A549 (cell line): ENCODE measurements at regions not wholly inside any gene's neighbourhood (a gene's known extent, or its start where the extent isn't known, plus 50 kb on each side); places are given as distances from the start of the nearest gene placed in this dataset.

ENCODE experiments used
- ATAC-seq, 2 experiments: fragments of 200-7000 bp in 1 of 2; fragments of >200 bp in 1 of 2; cut with Nextera tagmentation in 1 of 2; cut with Tn5 transposase in 1 of 2; 3 replicates each; pipeline versions ENCODE4 v1.8.0 to v1.9.1; 2018 to 2020; ENCODE audit warnings: mild to moderate bottlenecking in 1 of 2, moderate library complexity in 1 of 2
- CTCF ChIA-PET: fragments of 300-600 bp; sonication (Branson Sonifier 250); formaldehyde crosslinking; extraction: SDS; loops from one replicate; lab custom pipeline; 2021; ENCODE audit warnings: antibody characterized with exemption, inconsistent platforms; lab: Yijun Ruan, JAX
- POLR2A ChIA-PET: fragments of 350-600 bp; formaldehyde crosslinking; extraction: SDS; loops from one replicate; lab custom pipeline; 2021; ENCODE audit warnings: antibody characterized with exemption, inconsistent platforms; lab: Yijun Ruan, JAX
- DNase-seq, 2 experiments: peaks; one replicate each; pipeline versions ENCODE4 v3.0.0 to v3.0.0-alpha.2; 2011 to 2016; ENCODE audit warnings: low read depth in 1 of 2, low spot score in 1 of 2
- FAIRE-seq: peaks from 2 replicates; lab custom pipeline; 2011; peaks lifted over from hg19 to GRCh38; lab: Jason Lieb, UNC
- H3K27ac ChIP-seq, 2 experiments: fragments of >200 bp; sonication (Bioruptor Twin); formaldehyde crosslinking; 3 replicates each; pipeline ENCODE4 v1.5.1; 2016 to 2017
- H3K4me1 ChIP-seq: fragments of >200 bp; sonication (Bioruptor Twin); formaldehyde crosslinking; 3 replicates; pipeline ENCODE4 v1.6.1; 2016
- H3K4me2 ChIP-seq: fragments of >200 bp; sonication (Bioruptor Twin); formaldehyde crosslinking; 3 replicates; pipeline ENCODE4 v1.6.1; 2016
- H3K4me3 ChIP-seq: fragments of >200 bp; sonication (Bioruptor Twin); formaldehyde crosslinking; 3 replicates; pipeline ENCODE4 v1.5.1; 2016
- H3K9me3 ChIP-seq: fragments of >200 bp; sonication (Bioruptor Twin); formaldehyde crosslinking; 3 replicates; pipeline ENCODE4 v1.6.1; 2016
- BHLHE40 ChIP-seq: IDR thresholded peaks from 2 replicates; pipeline ENCODE4 v1.6.1; 2012; ENCODE audit warnings: low read depth, low read length, inconsistent platforms
- CBX2 ChIP-seq: fragments of 200-600 bp; sonication (generic); IDR thresholded peaks from 2 replicates; pipeline ENCODE4 v1.6.1; 2016; ENCODE audit warnings: low read depth, mild to moderate bottlenecking, borderline replicate concordance
- CHD4 ChIP-seq: fragments of 200-600 bp; sonication (generic); IDR thresholded peaks from 2 replicates; pipeline ENCODE4 v1.6.1; 2016; ENCODE audit warnings: antibody characterized with exemption, mild to moderate bottlenecking, borderline replicate concordance
- CTCF ChIP-seq: fragments of >200 bp; sonication (Bioruptor Twin); formaldehyde crosslinking; IDR thresholded peaks from 3 replicates; pipeline ENCODE4 v1.5.1; 2016
- EHF ChIP-seq: fragments of 250-450 bp; sonication (Bioruptor Pico); IDR thresholded peaks from 2 replicates; pipeline ENCODE4 v1.5.0; 2020; ENCODE audit warnings: mild to moderate bottlenecking
- EHMT2 ChIP-seq: fragments of 200-600 bp; sonication (generic); IDR thresholded peaks from 2 replicates; pipeline ENCODE4 v1.6.1; 2016; ENCODE audit warnings: antibody characterized with exemption, low read depth, mild to moderate bottlenecking, moderate library complexity
- EP300 ChIP-seq, 2 experiments: fragments of >200 bp; sonication (Bioruptor Twin); formaldehyde crosslinking; IDR thresholded peaks; 2 replicates in 1 of 2; 3 replicates in 1 of 2; pipeline ENCODE4 v1.6.1; 2016 to 2017
- ESRRA ChIP-seq: fragments of 150-350 bp; IDR thresholded peaks from 2 replicates; pipeline ENCODE4 v1.6.1; 2014; ENCODE audit warnings: mild to moderate bottlenecking, low read length, borderline replicate concordance
- FOSB ChIP-seq: fragments of 250-450 bp; sonication (Bioruptor Pico); IDR thresholded peaks from 2 replicates; pipeline ENCODE4 v1.5.0; 2020; ENCODE audit warnings: mild to moderate bottlenecking, moderate library complexity
- GATA3 ChIP-seq: IDR thresholded peaks from 2 replicates; pipeline ENCODE4 v1.6.1; 2012; ENCODE audit warnings: borderline replicate concordance
- HOXA7 ChIP-seq: fragments of 250-450 bp; sonication (Bioruptor Pico); IDR thresholded peaks from 2 replicates; pipeline ENCODE4 v1.5.0; 2020; ENCODE audit warnings: mild to moderate bottlenecking, moderate library complexity
- HOXB13 ChIP-seq: fragments of 250-450 bp; sonication (Bioruptor Pico); IDR thresholded peaks from 2 replicates; pipeline ENCODE4 v1.5.0; 2020; ENCODE audit warnings: low read depth, mild to moderate bottlenecking, moderate library complexity
- JUN ChIP-seq, 2 experiments: fragments of >200 bp; sonication (Bioruptor Twin); formaldehyde crosslinking; IDR thresholded peaks; 2 replicates in 1 of 2; 3 replicates in 1 of 2; pipeline ENCODE4 v1.6.1; 2016 to 2017
- KDM5A ChIP-seq: fragments of 200-600 bp; sonication (generic); IDR thresholded peaks from 2 replicates; pipeline ENCODE4 v1.6.1; 2016; ENCODE audit warnings: antibody characterized with exemption, mild to moderate bottlenecking
- MAFK ChIP-seq: fragments of 450-650 bp; IDR thresholded peaks from 2 replicates; pipeline ENCODE4 v1.6.1; 2014; ENCODE audit not compliant: partially characterized antibody
- MAX ChIP-seq: IDR thresholded peaks from 2 replicates; pipeline ENCODE4 v1.6.1; 2012
- MAZ ChIP-seq: fragments of 150-350 bp; IDR thresholded peaks from 2 replicates; pipeline ENCODE4 v1.6.1; 2014; ENCODE audit warnings: antibody characterized with exemption, low read depth, low read length, borderline replicate concordance
- MYC ChIP-seq: IDR thresholded peaks from 2 replicates; pipeline ENCODE4 v1.6.1; 2012; ENCODE audit warnings: mild to moderate bottlenecking, inconsistent platforms, low read length, improper control_type of control experiment, borderline replicate concordance
- NFE2L2 ChIP-seq: fragments of 150-350 bp; conservative IDR thresholded peaks from 2 replicates; pipeline ENCODE4 v1.6.1; 2014; ENCODE audit warnings: low read length
- PBX3 ChIP-seq: IDR thresholded peaks from 2 replicates; pipeline ENCODE4 v1.6.1; 2012
- POLR2A ChIP-seq: IDR thresholded peaks from 2 replicates; pipeline ENCODE4 v1.6.1; 2012; ENCODE audit warnings: mild to moderate bottlenecking, low read length
- POLR2AphosphoS2 ChIP-seq: conservative IDR thresholded peaks from 2 replicates; pipeline ENCODE4 v1.6.1; 2012; ENCODE audit warnings: low read length, improper control_type of control experiment, inconsistent platforms
- RAD21 ChIP-seq, 2 experiments: fragments of >200 bp in 1 of 2; sonication (Bioruptor Twin) in 1 of 2; formaldehyde crosslinking in 1 of 2; IDR thresholded peaks in 1 of 2; conservative IDR thresholded peaks in 1 of 2; 2 replicates in 1 of 2; 3 replicates in 1 of 2; pipeline ENCODE4 v1.6.1; 2012 to 2018; ENCODE audit warnings: inconsistent platforms in 1 of 2
- RCOR1 ChIP-seq: fragments of 150-350 bp; IDR thresholded peaks from 2 replicates; pipeline ENCODE4 v1.6.1; 2014; ENCODE audit warnings: antibody characterized with exemption, low read length, low read depth
- REST ChIP-seq: fragments of 200-600 bp; sonication (generic); IDR thresholded peaks from 2 replicates; pipeline ENCODE4 v1.6.1; 2016; ENCODE audit warnings: antibody characterized with exemption, mild to moderate bottlenecking, moderate library complexity
- SREBF2 ChIP-seq: fragments of 450-650 bp; IDR thresholded peaks from 2 replicates; pipeline ENCODE4 v1.6.1; 2014; ENCODE audit warnings: mild to moderate bottlenecking, moderate library complexity
- ZSCAN20 ChIP-seq: fragments of 250-450 bp; sonication (Bioruptor Pico); IDR thresholded peaks from 2 replicates; pipeline ENCODE4 v1.8.0; 2022; ENCODE audit warnings: mild to moderate bottlenecking, moderate library complexity
- WGBS: methylation state at CpG from one replicate; pipeline ENCODE4 v1.1.6; 2017; ENCODE audit errors: missing lambda C conversion rate; 5-methylcytosine and 5-hydroxymethylcytosine counted together

GRCh38 chr2:17375262-17375661 lies 143.0 kb downstream of the RAD51AP2 start:
- Histone ChIP-seq H3K4me3 (no peak overlapping the region), H3K27ac (no peak overlapping the region), H3K4me2 (no peak overlapping the region), H3K4me1 (no peaks in the 10 kb centered on the region), H3K9me3 (0 out of 3 replicates have a peak, but pooled peaks cover 2% of the 10 kb centered on the region)
- no peak for DNase-seq
- CTCF ChIA-PET: no interaction called here
- peak; percentile 45 for TF ChIP-seq MAFK
- no peak for TF ChIP-seq NFE2L2
- FAIRE-seq: no peak
- WGBS: 62% methylated on average over 4 of the region's 4 CpGs
- ATAC-seq: no peak
- POLR2A ChIA-PET: no interaction called here

- no peak overlapping the region for H3K4me2 ChIP-seq
- CTCF ChIA-PET: no interaction called here
- ATAC-seq: no peak
- WGBS: 14% methylated on average over 1 of the region's 1 CpG
- no peak for TF ChIP-seq EP300 (IDR thresholded peaks at IDR 0.05)
- no peak for TF ChIP-seq CBX2
- no peak for TF ChIP-seq KDM5A
- no peak for TF ChIP-seq HOXB13 (CRISPR knock-in tag)
- no peak for TF ChIP-seq CHD4
- TF ChIP-seq EHF (CRISPR knock-in tag): no peak
- TF ChIP-seq GATA3: no peak
- TF ChIP-seq ZSCAN20 (CRISPR knock-in tag): no peak
- TF ChIP-seq, all 56 proteins: peak for 0
- FAIRE-seq: no peak
- H3K4me1 ChIP-seq: no peaks in the 10 kb centered on the region
- H3K4me3 ChIP-seq: no peak overlapping the region
- no peak overlapping the region for H3K27ac ChIP-seq
- no peak for DNase-seq
- H3K9me3 ChIP-seq: 0 out of 3 replicates have a peak, but pooled peaks cover 2% of the 10 kb centered on the region
- POLR2A ChIA-PET: no interaction called here
Observed at GRCh38 chr2:17373741-17374140, 144.5 kb downstream of the RAD51AP2 start.

GRCh38 chr2:17373041-17373440 lies 145.2 kb downstream of the RAD51AP2 start:
- POLR2A ChIA-PET: no interaction called here
- TF ChIP-seq POLR2AphosphoS2: no peak
- TF ChIP-seq ESRRA: no peak
- CTCF ChIA-PET: no interaction called here
- H3K4me1 ChIP-seq: no peaks in the 10 kb centered on the region
- 29% methylated on average over 3 of the region's 3 CpGs for WGBS
- H3K4me3 ChIP-seq: no peak overlapping the region
- no peak for DNase-seq
- 0 out of 3 replicates have a peak, but pooled peaks cover 2% of the 10 kb centered on the region for H3K9me3 ChIP-seq
- no peak for ATAC-seq
- FAIRE-seq: no peak
- no peak overlapping the region for H3K27ac ChIP-seq
- no peak overlapping the region for H3K4me2 ChIP-seq

GRCh38 chr2:17363846-17364245 lies 154.4 kb downstream of the RAD51AP2 start:
- no peak overlapping the region for H3K4me2 ChIP-seq
- DNase-seq: no peak
- POLR2A ChIA-PET: no interaction called here
- no peak for FAIRE-seq
- no peak overlapping the region for H3K27ac ChIP-seq
- TF ChIP-seq JUN (IDR thresholded peaks at IDR 0.05): no peak
- no peak for TF ChIP-seq GATA3
- TF ChIP-seq SREBF2: no peak
- TF ChIP-seq MYC: no peak
- no peak for TF ChIP-seq MAZ
- TF ChIP-seq PBX3: no peak
- TF ChIP-seq CTCF: no peak
- TF ChIP-seq FOSB: no peak
- TF ChIP-seq MAX: no peak
- TF ChIP-seq RCOR1: no peak
- no peak for TF ChIP-seq REST
- TF ChIP-seq EHMT2: no peak
- no peak for TF ChIP-seq HOXA7
- TF ChIP-seq RAD21 (conservative IDR thresholded peaks at IDR 0.05 in 1 of 2, IDR thresholded peaks at IDR 0.05 in 1 of 2): no peak
- TF ChIP-seq BHLHE40: no peak
- TF ChIP-seq POLR2A: no peak
- CTCF ChIA-PET: no interaction called here
- H3K4me1 ChIP-seq: no peaks in the 10 kb centered on the region
- 0 out of 3 replicates have a peak, but pooled peaks cover 6% of the 10 kb centered on the region for H3K9me3 ChIP-seq
- H3K4me3 ChIP-seq: no peak overlapping the region
- ATAC-seq: no peak
